ENCODE measurements at regions not wholly inside any gene's neighbourhood (a gene's known extent, or its start where the extent isn't known, plus 50 kb on each side); places are given as distances from the start of the nearest gene placed in this dataset.

- TF ChIP-seq POLR2AphosphoS5 (IDR thresholded peaks at IDR 0.05): no peak
- no peak for TF ChIP-seq POLR2A (IDR thresholded peaks at IDR 0.05)
- TF ChIP-seq CTCF (IDR thresholded peaks at IDR 0.05): no peak
Measured at GRCh38 chr1:5685446-5686040, 306.7 kb downstream of the NPHP4 start.

Data from prostate gland (tissue), 2 donors.